ENCODE measurements at regions not wholly inside any gene's neighbourhood (a gene's known extent, or its start where the extent isn't known, plus 50 kb on each side); places are given as distances from the start of the nearest gene placed in this dataset.
"Not testable (repeated sequence)": the region's sequence is repeated elsewhere in the genome, so short reads cannot be mapped to it uniquely, and the experiment has no call there.

DNA sequence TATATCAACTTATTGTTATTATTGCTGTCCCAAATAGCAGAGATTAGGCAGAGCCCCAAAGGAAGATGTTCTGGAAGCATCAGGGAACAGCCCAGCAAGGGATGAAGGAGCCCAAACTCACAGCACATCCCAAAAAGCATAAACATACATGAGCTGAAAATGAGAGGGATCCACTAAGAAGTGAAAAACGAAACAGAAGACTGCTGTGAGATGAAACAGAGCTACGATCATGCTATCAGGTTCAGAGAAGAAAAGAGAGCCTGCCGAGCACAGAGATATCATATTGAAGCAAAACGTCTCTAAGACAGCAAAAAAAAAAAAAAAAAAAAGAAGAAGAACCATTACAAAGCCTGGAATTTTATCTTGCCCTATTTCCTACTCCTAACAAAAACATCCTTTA is 127.3 kb downstream of the ZNF608 start:
- no peak for DNase-seq

- no peak for DNase-seq
Measured at GRCh38 chr5:124617787-124618186, 128.7 kb downstream of the ZNF608 start.

DNA sequence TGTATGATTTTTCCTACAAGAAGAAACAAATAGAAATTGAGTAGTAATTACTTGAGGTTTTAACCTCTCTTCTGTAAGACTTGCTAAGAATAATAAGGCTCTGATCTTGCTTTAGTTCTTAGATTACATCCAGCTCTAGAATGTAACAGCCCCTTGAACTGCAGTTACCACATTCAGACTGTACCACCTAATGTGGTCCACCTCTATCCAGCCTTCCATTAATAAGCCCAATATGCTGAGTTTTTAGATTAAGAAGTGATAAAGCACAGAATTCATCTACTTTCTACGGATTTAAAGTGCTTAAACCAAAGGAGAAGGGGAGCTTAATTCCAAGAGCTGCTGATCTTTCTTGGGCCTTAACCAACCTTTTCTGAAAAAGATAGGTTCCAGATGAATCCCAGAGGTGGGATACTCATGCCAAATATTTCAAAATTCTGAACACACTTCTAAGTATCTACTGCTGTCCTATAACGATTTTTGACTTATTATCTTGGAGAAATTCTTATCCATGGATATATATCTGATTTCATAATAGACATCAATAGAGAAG is 131.5 kb downstream of the ZNF608 start:
- DNase-seq = no peak

- no peak for DNase-seq
Measured at GRCh38 chr5:124614105-124614504, 132.3 kb downstream of the ZNF608 start.

DNA sequence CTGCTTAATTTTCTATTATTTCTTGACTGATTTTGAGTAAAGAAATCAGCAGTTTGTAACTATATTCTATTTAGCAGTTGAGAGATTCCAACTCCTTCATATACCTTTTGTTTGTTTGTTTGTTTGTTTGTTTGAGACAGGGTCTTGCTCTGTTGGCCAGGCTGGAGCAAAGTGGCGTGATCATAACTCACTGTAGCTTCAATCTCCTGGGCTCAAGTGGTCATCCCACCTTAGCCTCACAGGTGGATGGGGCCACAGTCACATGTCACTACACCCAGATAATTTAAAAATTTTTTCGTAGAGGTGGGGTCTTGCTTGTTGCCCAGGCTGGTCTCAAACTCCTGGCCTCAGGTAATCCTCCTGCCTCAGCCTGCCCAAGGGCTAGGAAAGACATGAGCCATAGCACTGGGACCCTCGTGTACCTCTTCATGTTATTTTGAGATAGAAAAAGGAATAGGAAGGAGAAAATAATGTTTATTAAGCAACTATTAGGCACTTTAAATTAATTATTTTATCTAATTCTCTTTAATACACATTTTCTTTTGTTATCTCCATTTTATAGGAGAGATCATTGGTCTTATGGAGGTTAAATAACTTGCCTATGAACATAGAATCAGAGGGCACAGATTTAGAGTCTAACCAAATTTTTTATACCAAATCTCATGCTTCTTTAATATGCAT is 133.0 kb downstream of the ZNF608 start:
- DNase-seq = no peak

DNA sequence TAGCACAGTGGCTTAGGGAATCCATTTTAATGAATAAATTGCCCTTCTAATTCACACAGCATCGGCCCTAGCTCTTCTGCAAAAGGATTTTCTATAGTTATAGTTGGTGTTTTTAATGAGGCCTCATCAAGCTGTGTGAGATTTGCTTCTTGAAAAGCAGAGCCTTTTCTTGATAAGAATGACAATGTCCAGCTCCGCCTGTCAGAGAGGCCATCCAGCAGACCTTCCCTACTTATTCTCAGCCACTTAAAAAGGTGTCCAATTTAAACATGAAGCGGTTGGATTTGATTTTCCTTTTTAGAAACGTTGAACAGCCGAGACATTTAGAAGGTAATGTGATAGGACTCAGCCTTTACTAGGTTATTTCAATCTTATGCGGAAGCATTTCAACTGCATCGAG is 134.4 kb downstream of the ZNF608 start:
- no peak for DNase-seq

- DNase-seq = not testable (repeated sequence)
Measured at GRCh38 chr5:124611262-124611661, 135.2 kb downstream of the ZNF608 start.

GRCh38 chr5:124609685-124610084 is 136.8 kb downstream of the ZNF608 start:
- not testable (repeated sequence) for DNase-seq

DNA sequence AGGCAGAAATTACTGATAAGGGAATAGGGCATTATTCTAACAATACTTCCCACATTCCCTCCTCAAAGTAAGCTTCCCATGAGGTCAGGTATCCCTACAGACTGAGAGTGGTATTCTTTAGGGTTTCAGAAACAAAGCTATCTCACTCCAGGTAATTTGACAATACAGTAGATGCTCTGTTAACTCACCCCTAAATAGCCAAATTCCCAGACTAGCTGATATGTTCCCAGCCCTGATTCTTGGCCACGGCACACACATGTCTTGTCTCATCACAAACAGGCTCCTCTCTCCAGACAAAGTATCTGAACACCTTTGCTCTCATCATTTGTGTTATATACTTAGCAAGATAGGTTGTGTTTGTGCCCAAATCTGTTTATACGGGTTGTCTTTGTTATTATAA is 139.9 kb downstream of the ZNF608 start:
- DNase-seq = no peak

GRCh38 chr5:124606093-124606492 is 140.3 kb downstream of the ZNF608 start:
- DNase-seq = no peak

- peak; percentile 72 for DNase-seq
Measured at GRCh38 chr5:124605541-124605940, 140.9 kb downstream of the ZNF608 start.

DNA sequence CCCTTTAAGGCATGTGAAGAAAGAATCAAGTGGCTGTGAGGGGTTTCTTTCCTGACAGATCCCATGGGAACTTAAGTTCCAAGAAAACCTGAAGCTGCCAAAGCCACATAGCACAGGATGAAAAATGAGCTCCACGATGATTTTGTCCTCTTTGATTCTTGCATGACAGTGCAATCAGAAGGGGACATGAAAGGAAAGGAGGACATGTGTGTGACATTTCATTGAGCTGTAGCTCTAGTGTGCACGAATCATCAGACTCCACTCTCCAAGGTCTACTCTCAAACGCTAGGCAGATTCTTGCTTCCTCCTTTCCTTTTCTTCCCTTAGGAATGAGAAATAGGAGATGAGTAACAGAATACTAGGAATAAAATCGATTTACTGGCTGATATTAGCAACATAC is 142.0 kb downstream of the ZNF608 start:
- no peak for DNase-seq

- no peak for DNase-seq
Measured at GRCh38 chr5:124602925-124603650, 143.4 kb downstream of the ZNF608 start.

DNA sequence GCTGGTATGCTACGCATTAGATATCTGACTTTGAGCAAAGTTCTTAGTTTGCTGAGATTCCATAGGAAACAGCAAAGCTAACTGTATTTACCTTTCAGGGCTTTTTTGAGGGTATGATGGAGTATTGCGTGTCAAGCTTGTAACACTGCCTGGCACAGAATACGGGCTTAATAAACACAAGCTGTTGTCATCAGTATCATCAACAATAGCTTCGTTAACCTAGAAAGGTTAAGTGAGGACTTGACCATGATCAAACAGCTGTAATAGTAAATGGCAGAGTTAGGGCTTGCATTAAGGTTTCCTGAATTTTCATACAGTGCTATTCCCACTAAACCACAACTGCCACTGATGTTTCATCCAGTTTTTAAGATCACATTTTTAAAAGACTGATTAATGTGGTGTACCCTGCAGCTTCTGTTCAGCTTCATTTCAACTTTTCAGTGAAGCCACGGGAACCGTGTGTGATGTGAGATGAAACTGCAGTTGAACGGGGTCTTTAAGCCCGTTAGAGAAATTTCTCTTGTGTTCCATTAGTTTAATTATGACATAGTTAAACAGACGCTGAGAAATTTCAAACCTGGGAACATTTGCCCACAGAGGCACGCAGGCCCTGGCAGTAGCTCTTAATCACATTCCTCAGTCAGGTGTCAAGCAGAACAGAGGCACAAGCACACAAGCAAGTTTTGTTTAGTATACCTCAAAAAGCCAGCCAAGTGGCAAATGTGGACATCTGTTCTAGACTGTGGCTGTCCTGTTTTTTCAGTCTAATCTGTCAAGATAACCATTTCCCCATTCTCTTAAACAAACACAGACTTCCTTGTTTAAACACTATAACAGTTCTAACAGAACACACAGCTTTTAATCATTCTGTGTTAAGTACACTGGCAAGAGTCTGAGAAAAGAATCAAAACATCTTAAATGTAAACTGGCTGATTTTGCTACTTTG is 147.1 kb downstream of the ZNF608 start:
- no peak for DNase-seq

DNA sequence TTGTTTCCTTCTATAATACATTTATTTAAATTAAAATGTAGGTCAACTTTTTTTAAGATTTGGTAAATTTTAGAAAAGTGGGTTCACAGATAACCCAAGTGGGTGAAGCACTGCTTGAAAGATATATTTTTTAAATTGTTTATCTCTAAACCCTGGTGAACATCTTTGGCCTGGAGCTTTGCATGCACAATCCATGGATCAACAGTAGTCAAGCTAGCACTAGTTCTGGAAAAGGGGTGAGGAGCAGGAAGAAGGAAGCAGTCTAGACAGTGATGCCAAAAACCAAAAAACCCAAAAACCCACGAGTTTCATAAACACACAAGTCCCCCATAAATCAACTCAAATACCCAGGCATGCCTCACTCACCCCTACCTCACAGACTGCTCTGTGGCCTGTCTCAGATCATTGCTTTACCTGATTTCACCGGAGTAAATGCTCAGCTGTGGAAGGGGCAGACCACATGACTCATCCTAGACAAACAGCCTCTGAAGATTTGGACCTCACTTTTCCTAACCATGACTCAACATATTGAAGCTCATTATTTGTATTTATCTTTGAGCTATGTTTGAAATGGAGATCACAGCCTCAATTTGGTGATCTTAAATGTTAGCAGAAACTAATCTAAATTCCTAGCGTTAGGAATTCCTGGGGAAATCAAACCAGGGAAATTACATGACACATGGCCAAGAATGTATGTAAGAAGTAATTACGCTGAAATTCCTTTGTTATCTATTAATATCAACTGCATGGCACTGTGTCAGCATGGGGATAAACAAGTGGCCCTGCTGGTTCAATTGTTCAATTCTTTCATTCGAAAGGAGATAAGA is 149.6 kb downstream of the ZNF608 start:
- DNase-seq = no peak

- no peak for DNase-seq
Measured at GRCh38 chr5:124593952-124594351, 152.5 kb downstream of the ZNF608 start.

DNA sequence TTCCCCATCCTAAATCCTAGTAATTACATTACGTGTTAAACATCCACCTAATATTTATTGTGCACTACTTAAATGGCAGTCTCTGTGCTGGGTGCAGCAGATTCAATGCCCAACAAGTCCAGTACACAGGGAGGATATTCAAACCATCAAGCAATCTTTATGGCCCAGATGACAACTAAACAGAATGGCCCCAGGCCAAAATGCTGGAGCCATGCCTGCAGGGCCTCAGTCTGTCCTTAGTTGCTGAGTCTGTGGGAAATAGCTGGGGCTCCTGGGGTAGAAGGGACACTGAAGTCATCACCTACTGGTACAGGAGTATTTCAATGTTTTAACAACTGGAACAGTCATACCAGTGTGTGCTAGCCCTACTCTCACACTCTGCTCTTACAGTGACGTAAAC is 153.5 kb downstream of the ZNF608 start:
- no peak for DNase-seq

DNA sequence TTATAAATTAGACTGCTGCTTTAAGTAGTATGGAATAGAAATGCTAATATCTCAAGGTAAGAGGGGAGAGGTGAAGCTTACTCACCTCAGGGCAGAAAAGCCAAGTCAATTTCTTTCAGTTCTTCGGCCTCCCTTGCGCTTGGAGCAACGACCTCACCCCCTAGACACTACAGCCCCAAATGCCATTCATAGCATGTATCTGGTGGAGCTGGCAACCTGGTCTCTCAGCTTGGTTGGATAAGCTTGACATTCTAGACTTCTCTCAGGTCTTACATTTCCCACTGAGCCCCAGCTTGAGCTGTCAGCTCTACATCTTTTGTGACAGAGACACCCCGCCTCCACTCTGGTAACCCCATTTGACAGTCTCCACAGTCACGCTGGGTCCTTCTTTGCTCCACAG is 154.9 kb downstream of the ZNF608 start:
- no peak for DNase-seq

- DNase-seq = no peak
Measured at GRCh38 chr5:124590686-124591085, 155.8 kb downstream of the ZNF608 start.

- DNase-seq = no peak
Measured at GRCh38 chr5:124587280-124587679, 159.2 kb downstream of the ZNF608 start.

DNA sequence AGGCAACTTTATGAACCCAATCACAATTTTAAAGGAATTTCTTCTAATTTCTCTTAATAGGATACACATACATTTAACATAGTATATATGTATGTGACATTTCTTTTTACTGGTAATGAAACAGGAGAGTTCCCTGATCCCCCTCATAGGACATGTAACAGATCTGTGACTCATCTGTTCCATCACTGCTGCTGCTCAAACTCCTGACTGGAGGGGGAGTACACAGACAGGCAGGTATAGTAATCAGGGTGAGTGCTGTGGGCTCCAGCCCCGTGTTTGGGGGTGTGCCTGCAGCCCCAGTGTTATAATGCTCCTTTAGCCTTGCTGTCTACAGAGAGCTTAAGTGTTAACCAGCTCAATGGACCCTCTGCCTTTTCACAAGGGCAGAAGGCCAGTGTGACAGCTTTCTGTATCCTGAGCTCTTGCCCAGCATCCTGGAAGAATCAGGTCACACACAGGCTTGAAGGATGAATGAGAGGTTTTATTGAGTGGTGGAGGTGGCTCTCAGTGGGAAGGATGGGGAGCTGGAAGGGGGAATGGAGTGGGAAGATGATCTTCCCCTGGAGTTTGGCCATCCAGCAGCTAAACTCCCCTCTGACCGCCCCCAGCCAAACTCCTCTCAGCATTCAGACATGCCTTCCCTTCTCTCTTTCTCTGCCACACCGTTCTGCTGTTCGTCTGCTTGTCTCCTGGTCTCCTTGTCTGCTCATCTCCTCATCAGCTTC is 161.3 kb downstream of the ZNF608 start:
- DNase-seq = no peak

All from left kidney (tissue), 1 donor.